ENCODE measurements at regions not wholly inside any gene's neighbourhood (a gene's known extent, or its start where the extent isn't known, plus 50 kb on each side); places are given as distances from the start of the nearest gene placed in this dataset.

- no peaks in the 10 kb centered on the region for H3K36me3 ChIP-seq (ENCODE audit: control insufficient read depth, insufficient read depth, low read length)
- H3K9ac ChIP-seq (ENCODE audit: low read depth, low read length) = no peak overlapping the region
- H3K27me3 ChIP-seq (ENCODE audit: control insufficient read depth, insufficient read depth, low read length) = no peaks in the 10 kb centered on the region
- H3K4me1 ChIP-seq (ENCODE audit: control insufficient read depth, insufficient read depth, low read length) = no peaks in the 10 kb centered on the region
- H3K4me3 ChIP-seq (ENCODE audit: low read depth, low read length) = no peak overlapping the region
- H3K9me3 ChIP-seq (ENCODE audit: control insufficient read depth, insufficient read depth, low read length) = no peaks in the 10 kb centered on the region
Observed at GRCh38 chr4:33661636-33662035, 2582.7 kb downstream of the ARAP2 start.

- Histone ChIP-seq H3K27me3 (ENCODE audit: control insufficient read depth, insufficient read depth, low read length) (no peaks in the 10 kb centered on the region), H3K36me3 (ENCODE audit: control insufficient read depth, insufficient read depth, low read length) (no peaks in the 10 kb centered on the region), H3K4me1 (ENCODE audit: control insufficient read depth, insufficient read depth, low read length) (no peaks in the 10 kb centered on the region), H3K9me3 (ENCODE audit: control insufficient read depth, insufficient read depth, low read length) (no peaks in the 10 kb centered on the region), H3K9ac (ENCODE audit: low read depth, low read length) (no peak overlapping the region), H3K4me3 (ENCODE audit: low read depth, low read length) (no peak overlapping the region)
Observed at GRCh38 chr4:33685939-33686338, 2558.4 kb downstream of the ARAP2 start.

GRCh38 chr4:33696041-33696440, 2548.3 kb downstream of the ARAP2 start:
- no peak overlapping the region for H3K4me3 ChIP-seq (ENCODE audit: low read depth, low read length)
- no peaks in the 10 kb centered on the region for H3K27me3 ChIP-seq (ENCODE audit: control insufficient read depth, insufficient read depth, low read length)
- H3K4me1 ChIP-seq (ENCODE audit: control insufficient read depth, insufficient read depth, low read length) = no peaks in the 10 kb centered on the region
- H3K36me3 ChIP-seq (ENCODE audit: control insufficient read depth, insufficient read depth, low read length) = no peaks in the 10 kb centered on the region
- H3K9me3 ChIP-seq (ENCODE audit: control insufficient read depth, insufficient read depth, low read length) = peaks cover 3% of the 10 kb centered on the region
- H3K9ac ChIP-seq (ENCODE audit: low read depth, low read length) = no peak overlapping the region

DNA sequence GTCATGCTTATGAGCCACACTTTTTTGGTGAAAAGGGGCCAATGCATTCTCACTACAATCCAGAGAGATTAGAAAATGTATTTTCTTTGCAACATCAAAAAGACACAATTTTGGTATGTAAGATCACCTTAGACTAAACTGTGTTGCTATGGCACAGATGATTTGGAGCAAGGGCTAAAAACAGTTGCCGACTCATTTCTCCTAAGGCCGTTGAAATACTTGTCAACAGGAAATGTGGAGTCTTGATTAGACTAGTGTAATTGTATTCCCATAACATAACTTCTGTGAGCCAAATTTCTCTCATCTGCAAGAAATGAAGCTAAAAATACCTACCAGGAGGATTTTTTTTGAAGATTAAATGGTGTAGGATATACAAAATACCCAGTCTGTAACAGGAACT, 2547.7 kb downstream of the ARAP2 start:
- H3K27me3 ChIP-seq (ENCODE audit: control insufficient read depth, insufficient read depth, low read length) = no peaks in the 10 kb centered on the region

GRCh38 chr4:33709247-33709646, 2535.1 kb downstream of the ARAP2 start:
- no peaks in the 10 kb centered on the region for H3K4me1 ChIP-seq (ENCODE audit: control insufficient read depth, insufficient read depth, low read length)
- no peak overlapping the region for H3K9ac ChIP-seq (ENCODE audit: low read depth, low read length)
- H3K9me3 ChIP-seq (ENCODE audit: control insufficient read depth, insufficient read depth, low read length) = no peaks in the 10 kb centered on the region
- no peaks in the 10 kb centered on the region for H3K27me3 ChIP-seq (ENCODE audit: control insufficient read depth, insufficient read depth, low read length)
- no peaks in the 10 kb centered on the region for H3K36me3 ChIP-seq (ENCODE audit: control insufficient read depth, insufficient read depth, low read length)
- H3K4me3 ChIP-seq (ENCODE audit: low read depth, low read length) = no peak overlapping the region

More for the DNA sequence above, 2547.7 kb downstream of the ARAP2 start:
- Histone ChIP-seq H3K36me3 (ENCODE audit: control insufficient read depth, insufficient read depth, low read length) (no peaks in the 10 kb centered on the region), H3K4me1 (ENCODE audit: control insufficient read depth, insufficient read depth, low read length) (no peaks in the 10 kb centered on the region), H3K9ac (ENCODE audit: low read depth, low read length) (no peak overlapping the region), H3K9me3 (ENCODE audit: control insufficient read depth, insufficient read depth, low read length) (peaks cover 3% of the 10 kb centered on the region), H3K4me3 (ENCODE audit: low read depth, low read length) (no peak overlapping the region)

DNA sequence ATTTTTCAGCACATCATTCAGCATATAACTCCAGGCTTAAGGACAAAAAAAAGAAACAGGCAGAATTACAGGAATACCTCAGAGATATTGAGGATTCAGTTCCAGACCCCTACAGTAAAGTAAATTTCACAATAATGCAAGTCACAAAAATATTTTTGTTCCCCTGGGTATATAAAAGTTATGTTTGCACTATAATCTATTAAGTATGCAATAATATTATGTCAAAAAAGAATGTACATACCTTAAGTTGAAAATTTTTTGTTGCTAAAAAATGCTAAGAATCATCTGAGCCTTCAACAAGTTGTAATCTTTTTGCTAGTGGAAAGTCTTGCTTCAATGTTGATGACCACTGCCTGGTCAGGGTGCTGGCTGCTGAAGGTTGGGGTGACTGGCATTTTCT, 2532.5 kb downstream of the ARAP2 start:
- no peaks in the 10 kb centered on the region for H3K36me3 ChIP-seq (ENCODE audit: control insufficient read depth, insufficient read depth, low read length)
- H3K27me3 ChIP-seq (ENCODE audit: control insufficient read depth, insufficient read depth, low read length) = no peaks in the 10 kb centered on the region
- H3K9me3 ChIP-seq (ENCODE audit: control insufficient read depth, insufficient read depth, low read length) = no peaks in the 10 kb centered on the region
- H3K4me3 ChIP-seq (ENCODE audit: low read depth, low read length) = no peak overlapping the region
- no peak overlapping the region for H3K9ac ChIP-seq (ENCODE audit: low read depth, low read length)
- H3K4me1 ChIP-seq (ENCODE audit: control insufficient read depth, insufficient read depth, low read length) = no peaks in the 10 kb centered on the region

- Histone ChIP-seq H3K4me1 (ENCODE audit: control insufficient read depth, insufficient read depth, low read length) (no peaks in the 10 kb centered on the region), H3K4me3 (ENCODE audit: low read depth, low read length) (no peak overlapping the region), H3K36me3 (ENCODE audit: control insufficient read depth, insufficient read depth, low read length) (no peaks in the 10 kb centered on the region), H3K27me3 (ENCODE audit: control insufficient read depth, insufficient read depth, low read length) (no peaks in the 10 kb centered on the region), H3K9ac (ENCODE audit: low read depth, low read length) (no peak overlapping the region), H3K9me3 (ENCODE audit: control insufficient read depth, insufficient read depth, low read length) (no peaks in the 10 kb centered on the region)
Observed at GRCh38 chr4:33714971-33715370, 2529.3 kb downstream of the ARAP2 start.

DNA sequence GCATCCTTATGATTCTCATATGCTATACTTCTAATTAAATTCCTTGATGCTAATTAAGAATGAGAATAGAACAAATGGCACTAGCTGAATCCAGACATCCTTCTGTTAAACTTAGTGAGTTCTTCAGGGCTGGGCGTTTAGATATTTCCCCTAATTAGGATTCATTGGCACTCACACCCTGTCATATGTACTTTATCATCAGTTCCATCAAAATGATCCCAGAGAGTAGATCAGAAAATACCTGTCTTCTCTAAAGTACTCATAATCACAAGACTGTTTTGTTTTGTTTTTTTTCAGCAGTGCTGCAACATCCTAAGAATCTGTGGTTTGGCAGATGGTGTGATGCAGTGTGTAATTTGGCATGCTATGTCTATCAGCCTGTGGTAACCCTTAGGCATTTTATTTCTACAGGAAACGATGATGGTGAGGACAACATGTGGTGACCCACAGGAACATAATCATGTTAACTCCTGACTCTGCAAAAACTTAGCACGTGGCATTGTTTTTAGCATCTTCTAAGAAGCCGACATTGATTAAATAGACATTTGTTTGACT, 2528.4 kb downstream of the ARAP2 start:
- H3K27me3 ChIP-seq (ENCODE audit: control insufficient read depth, insufficient read depth, low read length) = no peaks in the 10 kb centered on the region
- no peaks in the 10 kb centered on the region for H3K4me1 ChIP-seq (ENCODE audit: control insufficient read depth, insufficient read depth, low read length)
- H3K9ac ChIP-seq (ENCODE audit: low read depth, low read length) = no peak overlapping the region
- no peaks in the 10 kb centered on the region for H3K9me3 ChIP-seq (ENCODE audit: control insufficient read depth, insufficient read depth, low read length)
- no peaks in the 10 kb centered on the region for H3K36me3 ChIP-seq (ENCODE audit: control insufficient read depth, insufficient read depth, low read length)
- H3K4me3 ChIP-seq (ENCODE audit: low read depth, low read length) = no peak overlapping the region

DNA sequence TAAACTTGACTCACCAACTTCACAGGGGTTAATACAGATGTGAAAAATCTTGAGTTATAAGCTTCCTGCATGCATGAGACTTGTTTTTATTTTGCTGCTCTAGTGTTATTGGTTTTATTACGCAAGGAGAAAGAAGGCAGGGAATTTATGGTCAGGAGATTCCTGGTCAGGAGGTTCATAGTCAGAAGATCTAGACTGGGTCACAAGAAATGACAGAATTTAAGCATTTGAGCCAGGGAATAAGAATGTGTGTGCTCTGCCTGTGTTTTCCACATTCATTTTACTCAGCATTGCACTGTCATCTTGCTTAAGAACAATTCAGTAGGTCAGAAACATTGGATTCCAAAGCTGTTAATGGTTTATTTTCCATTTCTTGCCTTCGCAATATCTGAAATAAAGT, 2522.1 kb downstream of the ARAP2 start:
- Histone ChIP-seq H3K4me3 (ENCODE audit: low read depth, low read length) (no peak overlapping the region), H3K9me3 (ENCODE audit: control insufficient read depth, insufficient read depth, low read length) (no peaks in the 10 kb centered on the region), H3K36me3 (ENCODE audit: control insufficient read depth, insufficient read depth, low read length) (no peaks in the 10 kb centered on the region), H3K9ac (ENCODE audit: low read depth, low read length) (no peak overlapping the region), H3K4me1 (ENCODE audit: control insufficient read depth, insufficient read depth, low read length) (no peaks in the 10 kb centered on the region), H3K27me3 (ENCODE audit: control insufficient read depth, insufficient read depth, low read length) (no peaks in the 10 kb centered on the region)

- Histone ChIP-seq H3K27me3 (ENCODE audit: control insufficient read depth, insufficient read depth, low read length) (no peaks in the 10 kb centered on the region), H3K36me3 (ENCODE audit: control insufficient read depth, insufficient read depth, low read length) (no peaks in the 10 kb centered on the region), H3K9me3 (ENCODE audit: control insufficient read depth, insufficient read depth, low read length) (no peaks in the 10 kb centered on the region), H3K4me3 (ENCODE audit: low read depth, low read length) (no peak overlapping the region), H3K4me1 (ENCODE audit: control insufficient read depth, insufficient read depth, low read length) (no peaks in the 10 kb centered on the region), H3K9ac (ENCODE audit: low read depth, low read length) (no peak overlapping the region)
Observed at GRCh38 chr4:33722800-33723516, 2521.4 kb downstream of the ARAP2 start.

DNA sequence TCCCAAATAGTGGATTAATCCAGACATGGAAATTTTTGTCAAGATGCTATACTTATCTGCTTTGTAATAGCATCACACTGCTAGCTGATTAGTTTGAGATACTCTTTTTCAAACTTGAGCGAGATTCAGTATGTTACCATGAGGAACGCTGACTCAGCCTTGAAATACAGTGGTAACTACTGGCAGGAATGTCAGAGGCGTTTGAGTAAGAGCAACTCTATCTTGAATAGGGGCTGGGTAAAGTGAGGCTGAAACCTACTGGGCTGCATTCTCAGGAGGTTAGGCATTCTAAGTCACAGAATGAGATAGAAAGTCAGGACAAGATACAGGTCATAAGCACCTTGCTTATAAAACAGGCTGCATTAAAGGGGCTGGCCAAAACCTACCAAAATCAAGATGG, 2519.6 kb downstream of the ARAP2 start:
- H3K9ac ChIP-seq (ENCODE audit: low read depth, low read length) = no peak overlapping the region
- no peak overlapping the region for H3K4me3 ChIP-seq (ENCODE audit: low read depth, low read length)
- no peaks in the 10 kb centered on the region for H3K36me3 ChIP-seq (ENCODE audit: control insufficient read depth, insufficient read depth, low read length)
- no peaks in the 10 kb centered on the region for H3K27me3 ChIP-seq (ENCODE audit: control insufficient read depth, insufficient read depth, low read length)
- no peaks in the 10 kb centered on the region for H3K9me3 ChIP-seq (ENCODE audit: control insufficient read depth, insufficient read depth, low read length)
- no peaks in the 10 kb centered on the region for H3K4me1 ChIP-seq (ENCODE audit: control insufficient read depth, insufficient read depth, low read length)

- H3K9ac ChIP-seq (ENCODE audit: low read depth, low read length) = no peak overlapping the region
- no peaks in the 10 kb centered on the region for H3K4me1 ChIP-seq (ENCODE audit: control insufficient read depth, insufficient read depth, low read length)
- H3K4me3 ChIP-seq (ENCODE audit: low read depth, low read length) = no peak overlapping the region
- H3K36me3 ChIP-seq (ENCODE audit: control insufficient read depth, insufficient read depth, low read length) = no peaks in the 10 kb centered on the region
- no peaks in the 10 kb centered on the region for H3K27me3 ChIP-seq (ENCODE audit: control insufficient read depth, insufficient read depth, low read length)
- H3K9me3 ChIP-seq (ENCODE audit: control insufficient read depth, insufficient read depth, low read length) = no peaks in the 10 kb centered on the region
Observed at GRCh38 chr4:33725861-33726260, 2518.5 kb downstream of the ARAP2 start.
